NCI-H460 (cell line): ENCODE measurements at regions not wholly inside any gene's neighbourhood (a gene's known extent, or its start where the extent isn't known, plus 50 kb on each side); places are given as distances from the start of the nearest gene placed in this dataset.

Experiments used
- DNase-seq: peaks from one replicate; pipeline ENCODE4 v3.0.0-alpha.2; 2016; ENCODE audit warnings: low read depth; ENCODE audit errors: extremely low read depth

GRCh38 chr7:1286946-1287645 is 54.4 kb downstream of the UNCX start:
- DNase-seq, result no peak

- DNase-seq, result no peak
Observed at GRCh38 chr7:1287752-1288201, 55.1 kb downstream of the UNCX start.

- DNase-seq, result no peak
Observed at GRCh38 chr7:1288390-1288995, 55.8 kb downstream of the UNCX start.

GRCh38 chr7:1288996-1289551 is 56.4 kb downstream of the UNCX start:
- no peak for DNase-seq

GRCh38 chr7:1289666-1290025 is 57.0 kb downstream of the UNCX start:
- no peak for DNase-seq

- DNase-seq, result peak; percentile 7
Observed at GRCh38 chr7:1290026-1290678, 57.5 kb downstream of the UNCX start.

GRCh38 chr7:1290679-1291356 is 58.1 kb downstream of the UNCX start:
- no peak for DNase-seq

GRCh38 chr7:1291357-1291689 is 58.7 kb downstream of the UNCX start:
- no peak for DNase-seq

GRCh38 chr7:1291845-1292765 is 59.4 kb downstream of the UNCX start:
- DNase-seq, result no peak

GRCh38 chr7:1292972-1293830 is 60.5 kb downstream of the UNCX start:
- DNase-seq, result no peak

GRCh38 chr7:1293950-1294411 is 61.3 kb downstream of the UNCX start:
- no peak for DNase-seq

- DNase-seq, result no peak
Observed at GRCh38 chr7:1295776-1296355, 63.2 kb downstream of the UNCX start.

GRCh38 chr7:1296356-1296981 is 63.8 kb downstream of the UNCX start:
- no peak for DNase-seq

- no peak for DNase-seq
Observed at GRCh38 chr7:1297017-1297960, 64.6 kb downstream of the UNCX start.

GRCh38 chr7:1298051-1298930 is 65.6 kb downstream of the UNCX start:
- no peak for DNase-seq
